ENCODE measurements at regions not wholly inside any gene's neighbourhood (a gene's known extent, or its start where the extent isn't known, plus 50 kb on each side); places are given as distances from the start of the nearest gene placed in this dataset.

- H3K4me3 ChIP-seq (ENCODE audit: low read length), result no peak overlapping the region
- no peak for DNase-seq (ENCODE audit: low read depth, low spot score)
Observed at GRCh38 chr12:13383379-13383778, 186.9 kb downstream of the EMP1 start.

- no peak for DNase-seq (ENCODE audit: low read depth, low spot score)
- no peak overlapping the region for H3K4me3 ChIP-seq (ENCODE audit: low read length)
Observed at GRCh38 chr12:13380297-13380696, 183.8 kb downstream of the EMP1 start.

GRCh38 chr12:13379531-13380188 is 183.1 kb downstream of the EMP1 start:
- H3K4me3 ChIP-seq (ENCODE audit: low read length), result no peak overlapping the region
- no peak for DNase-seq (ENCODE audit: low read depth, low spot score)

DNA sequence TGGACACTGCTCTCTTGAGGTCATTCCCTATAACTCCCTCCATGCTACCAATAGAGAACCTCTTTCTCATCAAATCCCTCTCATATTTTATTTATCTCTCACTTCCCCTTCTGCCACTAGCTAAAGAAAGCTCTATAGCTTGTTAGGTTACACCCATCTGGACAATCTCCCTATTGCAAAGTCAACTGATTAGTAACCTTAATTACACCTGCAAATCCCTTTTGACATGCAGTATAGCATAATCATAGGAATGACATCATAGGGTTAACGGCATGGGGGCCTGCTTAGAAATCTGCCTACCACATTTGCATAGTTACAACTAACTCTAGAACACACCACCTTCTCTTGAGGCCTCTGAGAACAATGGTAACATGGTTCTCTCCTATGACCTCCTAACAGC is 181.2 kb downstream of the EMP1 start:
- DNase-seq (ENCODE audit: low read depth, low spot score), result no peak
- no peak overlapping the region for H3K4me3 ChIP-seq (ENCODE audit: low read length)

- no peak for DNase-seq (ENCODE audit: low read depth, low spot score)
- H3K4me3 ChIP-seq (ENCODE audit: low read length), result no peak overlapping the region
Observed at GRCh38 chr12:13376610-13377373, 180.3 kb downstream of the EMP1 start.

DNA sequence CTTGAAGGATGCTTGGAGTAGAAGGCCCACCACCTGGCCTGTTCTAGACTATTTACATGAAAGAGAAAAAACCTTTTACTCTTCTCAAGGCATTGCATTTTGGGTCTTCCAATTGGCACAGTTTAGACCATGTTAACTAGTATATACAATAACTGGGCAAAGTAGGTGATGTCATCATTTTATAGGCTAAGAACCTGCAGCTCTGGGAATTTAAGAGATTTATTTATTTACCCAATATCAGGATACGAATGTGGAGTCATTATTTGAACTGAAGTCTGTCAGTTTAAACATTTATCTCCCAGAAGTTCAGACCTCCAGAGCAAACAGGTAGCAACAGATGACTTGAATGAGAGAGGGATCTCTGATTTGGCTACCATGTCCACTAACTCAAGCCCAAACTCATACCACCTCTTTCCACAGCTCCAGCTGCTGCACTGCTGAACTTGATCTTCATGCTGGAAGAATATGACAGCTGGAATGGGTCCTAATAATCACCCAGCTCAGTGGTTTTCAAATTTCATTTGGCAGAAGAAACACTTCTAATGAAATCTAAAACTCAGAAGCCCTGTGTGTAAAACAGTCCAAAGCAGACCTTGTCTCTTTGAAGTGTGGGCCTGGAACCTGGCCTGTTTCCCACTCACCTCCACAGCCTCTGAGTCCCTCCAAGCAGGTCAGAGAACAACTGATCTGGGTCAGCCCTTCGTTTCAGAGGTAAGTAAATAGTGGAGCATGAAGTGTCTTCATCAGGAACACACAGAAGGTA is 179.2 kb downstream of the EMP1 start:
- no peak overlapping the region for H3K4me3 ChIP-seq (ENCODE audit: low read length)
- DNase-seq (ENCODE audit: low read depth, low spot score), result no peak

DNA sequence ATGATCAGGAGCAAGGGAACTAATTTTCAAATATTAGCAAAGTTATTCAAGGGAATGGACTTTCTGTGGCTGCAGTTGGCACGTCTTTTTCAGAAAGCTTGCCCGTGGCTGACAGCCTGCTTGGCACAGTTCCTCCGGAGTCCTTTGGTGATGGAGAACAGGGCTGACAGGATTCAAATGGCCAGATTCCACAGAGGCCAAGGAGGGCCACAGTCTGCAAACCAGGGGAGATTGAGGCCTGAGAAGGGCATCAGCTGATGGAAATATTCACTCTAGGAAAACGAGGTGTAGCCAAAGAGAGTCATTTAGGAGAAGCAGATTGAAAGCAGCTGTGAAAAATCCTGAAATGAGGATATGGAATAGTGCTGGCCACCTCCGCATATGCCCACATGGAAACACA is 178.3 kb downstream of the EMP1 start:
- no peak overlapping the region for H3K4me3 ChIP-seq (ENCODE audit: low read length)
- DNase-seq (ENCODE audit: low read depth, low spot score), result no peak

DNA sequence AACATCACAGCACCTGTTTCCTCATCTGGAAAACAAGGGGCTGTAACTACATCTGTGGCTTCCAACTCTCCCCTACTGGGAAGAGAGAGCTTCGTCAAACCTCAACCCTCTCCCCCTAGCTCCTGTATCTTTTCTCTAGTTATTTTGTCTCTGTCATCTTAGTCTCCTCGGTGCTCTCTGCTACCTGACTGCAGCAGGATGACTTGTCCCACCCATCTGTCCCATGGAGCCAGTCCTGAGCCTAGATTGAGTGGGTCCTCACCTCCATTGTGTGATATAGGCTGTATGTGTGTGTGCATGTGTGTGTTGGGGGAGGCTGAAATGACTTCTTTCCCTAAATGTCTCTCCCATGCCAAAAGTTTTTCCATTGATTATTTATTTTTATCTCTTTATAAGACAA is 177.3 kb downstream of the EMP1 start:
- no peak for DNase-seq (ENCODE audit: low read depth, low spot score)
- H3K4me3 ChIP-seq (ENCODE audit: low read length), result no peak overlapping the region

DNA sequence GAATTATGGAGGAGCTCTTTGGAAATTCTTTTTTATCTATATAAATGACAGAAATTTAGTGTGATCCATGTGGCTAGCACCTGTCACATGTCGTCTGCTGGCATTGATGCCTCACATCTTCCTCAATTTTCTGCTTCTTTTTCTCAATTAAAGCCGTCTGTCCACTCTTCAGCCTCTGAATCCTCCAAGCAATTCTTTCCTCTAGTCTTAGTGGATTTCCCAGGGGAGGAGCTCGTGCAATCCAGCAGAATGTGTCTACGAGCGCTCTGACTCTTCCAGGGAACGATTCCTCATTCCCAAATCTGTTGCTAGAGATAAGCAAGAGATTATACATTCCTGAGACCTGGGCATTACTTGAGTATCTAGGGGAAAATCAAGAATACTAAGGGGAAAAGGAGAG is 176.6 kb downstream of the EMP1 start:
- no peak for DNase-seq (ENCODE audit: low read depth, low spot score)
- no peak overlapping the region for H3K4me3 ChIP-seq (ENCODE audit: low read length)

GRCh38 chr12:13372386-13372785 is 175.9 kb downstream of the EMP1 start:
- no peak for DNase-seq (ENCODE audit: low read depth, low spot score)

DNA sequence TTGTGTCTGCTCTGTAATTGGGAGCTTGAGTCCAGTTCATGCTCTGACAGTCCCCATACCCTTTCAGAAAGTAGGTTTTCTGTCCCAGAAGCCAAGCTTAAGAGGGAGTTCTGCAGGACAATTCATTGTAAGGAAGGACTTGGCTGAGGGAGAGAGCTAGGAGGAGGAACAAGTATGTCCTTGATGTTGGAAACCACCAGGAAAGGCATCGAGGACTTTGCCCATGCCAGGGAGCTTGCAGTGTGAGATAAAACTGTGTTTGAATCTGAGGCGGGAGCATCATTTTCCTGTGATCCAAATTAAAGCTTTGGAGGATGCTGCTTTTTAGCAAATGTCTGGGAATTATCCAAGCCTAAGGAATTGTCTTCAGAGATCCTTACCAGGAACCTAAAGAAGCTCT is 175.3 kb downstream of the EMP1 start:
- H3K4me3 ChIP-seq (ENCODE audit: low read length), result no peak overlapping the region
- no peak for DNase-seq (ENCODE audit: low read depth, low spot score)

More at GRCh38 chr12:13372386-13372785, 175.9 kb downstream of the EMP1 start:
- no peak overlapping the region for H3K4me3 ChIP-seq (ENCODE audit: low read length)

- H3K4me3 ChIP-seq (ENCODE audit: low read length), result no peak overlapping the region
- no peak for DNase-seq (ENCODE audit: low read depth, low spot score)
Observed at GRCh38 chr12:13371367-13371766, 174.8 kb downstream of the EMP1 start.

DNA sequence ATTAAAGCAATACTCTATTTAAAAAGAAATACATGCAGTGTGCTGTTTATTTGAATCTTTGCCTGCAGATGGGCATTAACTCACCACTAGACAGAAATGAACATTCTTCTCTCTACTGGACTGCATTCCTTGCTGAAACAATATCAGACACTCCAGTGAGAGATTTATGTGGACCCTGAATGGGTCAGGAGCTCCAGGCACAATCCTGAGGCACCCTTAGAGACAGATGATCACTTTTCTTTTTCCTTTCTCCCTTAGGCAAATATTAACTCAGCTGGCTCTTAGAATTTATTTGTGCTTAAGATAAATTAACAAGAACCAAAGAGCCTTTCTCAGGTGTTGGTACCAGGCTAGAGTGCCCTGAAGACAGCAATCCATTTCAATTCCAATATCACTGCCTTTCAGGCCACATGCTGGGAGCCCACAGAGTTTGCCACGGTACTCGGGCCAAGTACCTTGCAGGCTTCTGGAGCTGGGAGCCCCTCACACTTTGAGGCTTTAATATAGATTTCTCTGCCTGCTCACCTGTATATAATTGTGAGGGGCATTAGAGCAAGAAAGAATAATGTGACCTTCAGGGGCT is 173.0 kb downstream of the EMP1 start:
- H3K4me3 ChIP-seq (ENCODE audit: low read length), result no peak overlapping the region
- no peak for DNase-seq (ENCODE audit: low read depth, low spot score)

DNA sequence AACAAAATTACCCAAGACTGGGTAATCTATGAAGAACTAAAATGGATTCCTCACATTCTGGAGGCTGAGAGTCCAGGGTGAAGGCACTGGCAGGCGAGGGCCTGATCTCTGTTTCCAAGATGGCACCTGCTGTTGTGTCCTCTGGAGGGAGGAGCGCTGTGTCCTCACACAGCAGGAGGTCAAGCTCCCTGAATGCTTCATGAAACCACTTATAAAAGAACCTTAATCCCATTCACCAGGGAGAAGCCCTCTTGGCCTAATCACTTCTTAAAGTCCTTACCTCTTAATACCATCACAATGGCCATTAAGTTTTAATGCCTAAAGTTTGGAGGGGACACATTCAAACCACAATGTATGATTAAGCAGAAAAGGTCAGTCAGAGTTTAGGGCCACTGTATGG is 172.4 kb downstream of the EMP1 start:
- H3K4me3 ChIP-seq (ENCODE audit: low read length), result no peak overlapping the region
- DNase-seq (ENCODE audit: low read depth, low spot score), result no peak

DNA sequence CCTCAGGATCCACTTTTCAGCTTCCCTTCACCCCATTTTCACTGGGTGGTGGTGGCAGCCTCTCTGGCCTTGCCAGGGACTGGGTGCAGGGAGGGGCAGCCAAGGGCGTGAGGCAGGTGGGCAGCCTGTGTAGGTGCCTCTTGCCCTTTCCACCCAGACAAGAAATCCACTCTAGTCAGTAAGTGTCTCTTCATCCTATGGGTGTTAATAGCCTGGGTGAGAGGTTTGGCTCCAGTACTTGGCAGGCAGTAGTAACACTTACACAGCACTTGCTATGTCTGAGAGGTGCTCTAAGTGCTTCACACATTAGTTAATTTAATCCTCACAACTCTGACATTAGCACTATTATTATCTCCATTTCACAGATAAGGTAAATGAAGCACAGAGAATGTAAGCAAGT is 171.9 kb downstream of the EMP1 start:
- no peak for DNase-seq (ENCODE audit: low read depth, low spot score)
- no peak overlapping the region for H3K4me3 ChIP-seq (ENCODE audit: low read length)

- no peak for DNase-seq (ENCODE audit: low read depth, low spot score)
- no peak overlapping the region for H3K4me3 ChIP-seq (ENCODE audit: low read length)
Observed at GRCh38 chr12:13367973-13368372, 171.4 kb downstream of the EMP1 start.

GRCh38 chr12:13365748-13366366 is 169.3 kb downstream of the EMP1 start:
- no peak for DNase-seq (ENCODE audit: low read depth, low spot score)
- no peak overlapping the region for H3K4me3 ChIP-seq (ENCODE audit: low read length)

DNA sequence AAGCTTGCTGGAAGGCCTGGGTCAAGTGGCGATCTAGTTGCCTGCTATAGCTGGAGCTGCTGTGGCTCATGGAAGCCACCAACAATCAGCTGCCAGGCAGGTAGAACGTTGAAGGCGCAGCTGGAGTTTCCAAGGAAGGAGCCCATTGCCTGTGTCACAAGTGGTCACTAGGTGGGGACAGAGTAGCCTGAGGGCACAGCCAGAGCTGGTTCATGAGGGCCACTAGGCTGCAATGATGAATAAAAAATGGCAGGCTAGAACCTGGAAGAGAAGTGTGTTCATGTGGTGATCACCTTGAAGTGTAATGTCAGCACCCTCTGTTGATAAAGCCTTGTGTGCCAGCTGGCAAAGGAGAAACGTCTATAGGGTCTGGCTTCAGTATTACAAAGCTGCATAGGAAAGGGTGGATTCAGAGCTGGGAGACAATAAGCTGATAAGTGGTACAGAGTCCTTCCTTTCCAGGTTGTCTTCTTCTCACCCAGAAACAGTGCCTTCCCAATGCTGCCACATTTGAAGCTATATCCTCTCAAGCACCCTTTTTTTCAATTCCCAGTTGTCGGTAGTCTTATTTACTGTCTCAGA is 165.8 kb downstream of the EMP1 start:
- H3K4me3 ChIP-seq (ENCODE audit: low read length), result no peak overlapping the region
- DNase-seq (ENCODE audit: low read depth, low spot score), result peak; percentile 57

DNA sequence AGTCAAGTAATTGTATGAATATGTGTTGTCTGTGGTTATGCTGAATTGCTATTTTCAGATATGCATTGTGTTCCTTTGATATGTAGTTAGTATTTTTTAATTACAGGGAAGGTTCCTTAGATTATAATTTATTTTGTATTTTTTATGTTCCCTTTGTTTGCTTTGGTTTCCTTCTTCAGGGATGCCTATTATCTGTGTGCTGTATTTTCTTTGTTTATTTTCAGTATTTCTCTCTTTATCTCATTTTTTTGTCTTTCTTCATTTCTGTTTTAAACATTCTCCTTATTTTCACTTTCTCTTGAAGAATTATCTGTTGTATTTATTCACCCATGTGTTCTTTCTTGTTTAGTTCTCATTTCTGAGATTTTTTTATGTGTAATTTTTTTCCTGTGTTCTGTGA is 163.1 kb downstream of the EMP1 start:
- no peak overlapping the region for H3K4me3 ChIP-seq (ENCODE audit: low read length)
- DNase-seq (ENCODE audit: low read depth, low spot score), result no peak

Data from Jurkat, Clone E6-1 (cell line).